Left hindlimb (tissue), 1 donor: ENCODE measurements at regions not wholly inside any gene's neighbourhood (a gene's known extent, or its start where the extent isn't known, plus 50 kb on each side); places are given as distances from the start of the nearest gene placed in this dataset.
"Not testable (repeated sequence)": the region's sequence is repeated elsewhere in the genome, so short reads cannot be mapped to it uniquely, and the experiment has no call there.

ENCODE experiments used
- DNase-seq: peaks from one replicate; pipeline ENCODE4 v3.0.0-alpha.2; 2018

GRCh38 chr7:6882321-6882721 lies 56.2 kb upstream of the CCZ1B start:
- DNase-seq: not testable (repeated sequence)

DNA sequence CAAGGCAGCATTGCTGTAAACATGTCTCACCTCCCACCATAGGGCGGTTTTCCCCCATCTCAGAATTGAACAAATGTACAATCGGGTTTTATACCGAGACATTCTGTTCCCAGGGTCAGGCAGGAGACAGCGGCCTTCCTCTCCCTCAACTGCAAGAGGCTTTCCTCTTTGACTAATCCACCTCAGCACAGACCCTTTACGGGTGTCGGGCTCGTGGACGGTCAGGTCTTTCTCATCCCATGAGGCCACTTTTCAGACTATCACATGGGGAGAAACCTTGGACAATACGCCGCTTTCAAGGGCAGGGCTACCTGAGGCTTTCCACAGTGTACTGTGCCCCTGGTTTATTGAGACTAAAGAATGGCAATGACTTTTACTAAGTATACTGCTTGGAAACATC lies 57.7 kb upstream of the CCZ1B start:
- not testable (repeated sequence) for DNase-seq

GRCh38 chr7:6886198-6886597 lies 60.1 kb upstream of the CCZ1B start:
- DNase-seq: no peak

DNA sequence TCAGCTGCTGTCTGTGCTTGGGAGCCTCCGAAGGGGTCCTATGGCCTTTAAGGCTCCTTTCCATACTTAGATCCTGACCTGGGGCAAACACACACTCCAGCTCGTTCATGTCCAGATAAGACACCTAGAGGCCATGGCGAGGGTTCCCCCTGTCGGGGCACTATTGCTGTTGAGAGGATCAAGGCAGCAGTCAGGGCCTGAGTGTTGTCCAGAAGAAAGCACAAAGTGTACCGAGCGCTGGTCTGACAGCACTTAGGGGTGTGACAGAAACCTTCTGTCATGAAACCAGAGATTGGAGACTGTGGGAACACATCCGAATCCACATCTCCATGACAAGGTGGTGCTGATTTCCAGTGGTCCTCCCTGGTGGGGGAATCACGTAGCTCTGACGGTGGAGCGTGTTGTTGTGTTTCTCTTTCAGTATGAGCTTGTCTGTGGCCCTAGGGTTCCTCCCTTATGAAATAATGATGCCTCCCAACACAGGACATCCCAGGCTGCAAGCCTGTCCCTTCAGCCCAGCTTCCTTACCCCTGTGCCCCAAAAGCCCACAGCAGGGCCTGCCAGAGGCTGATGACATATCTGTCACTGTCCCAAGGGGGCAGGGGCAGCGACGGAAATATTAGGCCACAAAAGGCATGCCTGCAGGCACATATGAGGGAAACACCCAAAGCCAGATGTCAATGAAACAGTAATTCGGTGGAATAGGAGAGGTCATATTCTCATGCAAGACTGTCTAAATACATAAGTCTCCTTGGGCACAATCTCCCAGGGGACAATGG lies 62.4 kb upstream of the CCZ1B start:
- DNase-seq: not testable (repeated sequence)

DNA sequence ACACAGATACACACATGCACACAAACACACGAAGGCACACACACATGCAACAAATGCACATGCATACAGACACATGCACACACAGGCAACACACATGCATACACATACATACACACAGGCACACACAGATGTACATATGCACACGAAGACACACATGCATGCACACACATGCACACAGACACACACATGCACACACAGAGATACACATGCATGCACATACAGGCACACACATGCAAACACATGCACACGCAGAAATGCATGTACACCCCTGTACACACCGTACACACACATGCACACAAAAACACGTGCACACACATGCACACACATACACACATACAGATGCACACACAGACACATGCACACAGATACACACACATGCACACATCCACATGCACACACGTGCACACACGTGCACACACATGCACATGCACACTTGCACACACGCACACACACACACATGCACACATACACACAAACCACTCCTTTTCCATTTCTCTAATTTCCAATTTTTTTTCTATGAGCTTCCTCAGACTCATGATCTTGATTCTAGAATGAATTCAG lies 63.3 kb upstream of the CCZ1B start:
- DNase-seq: no peak

DNA sequence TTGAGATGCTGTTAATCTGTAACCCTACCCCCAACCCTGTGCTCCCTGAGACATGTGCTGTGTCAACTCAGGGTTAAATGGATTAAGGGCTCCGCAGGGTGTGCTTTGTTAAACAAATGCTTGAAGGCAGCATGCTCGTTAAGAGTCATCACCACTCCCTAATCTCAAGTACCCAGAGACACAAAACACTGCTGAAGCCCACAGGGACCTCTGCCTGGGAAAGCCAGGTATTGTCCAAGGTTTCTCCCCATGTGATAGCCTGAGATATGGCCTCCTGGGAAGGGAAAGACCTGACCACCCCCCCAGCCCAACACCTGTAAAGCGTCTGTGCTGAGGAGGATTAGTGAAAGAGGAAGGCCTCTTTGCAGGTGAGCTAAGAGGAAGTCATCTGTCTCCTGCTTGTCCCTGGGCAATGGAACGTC lies 76.0 kb upstream of the CCZ1B start:
- DNase-seq: not testable (repeated sequence)

GRCh38 chr7:6903289-6903688 lies 77.2 kb upstream of the CCZ1B start:
- DNase-seq: not testable (repeated sequence)

- not testable (repeated sequence) for DNase-seq
These were observed 77.7 kb upstream of the CCZ1B start for GRCh38 chr7:6903792-6904191.

DNA sequence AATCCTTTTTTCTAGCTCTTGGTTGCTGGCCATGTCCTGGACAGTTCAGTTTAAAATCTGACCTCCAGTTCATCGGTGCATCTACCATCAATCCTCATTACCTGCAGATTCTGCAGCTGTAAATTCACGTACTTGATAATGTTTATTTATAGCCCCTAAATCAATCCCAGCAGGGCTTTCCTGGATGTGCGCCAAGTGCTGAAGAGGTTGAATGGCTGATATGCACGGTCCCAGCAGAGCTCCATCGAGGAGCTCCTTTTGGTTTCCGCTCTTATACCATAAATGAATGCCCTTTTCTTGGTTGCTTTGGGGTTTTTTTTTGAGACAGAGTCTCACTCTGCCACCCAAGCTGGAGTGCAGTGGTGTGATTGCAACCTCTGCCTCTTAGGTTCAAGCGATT lies 91.2 kb upstream of the CCZ1B start:
- no peak for DNase-seq

DNA sequence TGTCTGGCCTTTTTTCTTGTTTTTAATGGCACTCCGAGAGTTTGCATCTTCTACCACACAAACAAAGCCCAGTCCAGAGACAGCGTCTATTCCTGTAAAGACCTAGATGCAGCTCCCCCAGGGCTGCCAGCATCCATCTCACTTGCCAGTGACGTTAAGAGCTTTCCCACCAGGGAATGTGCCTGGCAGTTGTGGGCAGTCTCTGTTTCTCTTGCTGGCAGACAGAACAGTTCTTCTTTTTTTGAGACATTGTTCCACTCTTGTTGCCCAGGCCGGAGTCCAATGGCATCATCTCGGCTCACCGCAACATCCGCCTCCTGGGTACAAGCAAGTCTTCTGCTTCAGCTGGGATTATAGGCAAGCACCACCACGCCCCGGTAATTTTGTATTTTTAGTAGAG lies 93.1 kb upstream of the CCZ1B start:
- not testable (repeated sequence) for DNase-seq

DNA sequence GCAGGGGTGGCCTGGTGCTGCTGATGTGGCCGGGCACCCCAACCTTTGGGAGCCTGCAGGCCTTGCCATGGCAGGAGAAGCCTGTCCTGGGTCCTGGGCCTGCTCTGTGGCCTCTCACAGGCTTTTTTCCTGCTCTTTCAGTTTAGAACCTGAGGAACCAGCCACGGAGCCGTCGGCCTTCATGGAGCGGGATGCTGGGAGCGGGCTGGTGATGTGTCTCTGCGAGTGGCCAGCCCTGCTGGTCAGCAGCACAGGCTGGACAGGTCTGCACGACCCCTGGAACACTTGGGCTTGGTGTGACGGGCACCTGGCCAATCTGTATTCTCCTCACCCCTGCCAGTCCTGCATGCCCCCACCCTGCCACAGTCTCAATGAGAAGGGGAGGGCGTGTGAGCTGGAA lies 98.4 kb upstream of the CCZ1B start:
- not testable (repeated sequence) for DNase-seq

DNA sequence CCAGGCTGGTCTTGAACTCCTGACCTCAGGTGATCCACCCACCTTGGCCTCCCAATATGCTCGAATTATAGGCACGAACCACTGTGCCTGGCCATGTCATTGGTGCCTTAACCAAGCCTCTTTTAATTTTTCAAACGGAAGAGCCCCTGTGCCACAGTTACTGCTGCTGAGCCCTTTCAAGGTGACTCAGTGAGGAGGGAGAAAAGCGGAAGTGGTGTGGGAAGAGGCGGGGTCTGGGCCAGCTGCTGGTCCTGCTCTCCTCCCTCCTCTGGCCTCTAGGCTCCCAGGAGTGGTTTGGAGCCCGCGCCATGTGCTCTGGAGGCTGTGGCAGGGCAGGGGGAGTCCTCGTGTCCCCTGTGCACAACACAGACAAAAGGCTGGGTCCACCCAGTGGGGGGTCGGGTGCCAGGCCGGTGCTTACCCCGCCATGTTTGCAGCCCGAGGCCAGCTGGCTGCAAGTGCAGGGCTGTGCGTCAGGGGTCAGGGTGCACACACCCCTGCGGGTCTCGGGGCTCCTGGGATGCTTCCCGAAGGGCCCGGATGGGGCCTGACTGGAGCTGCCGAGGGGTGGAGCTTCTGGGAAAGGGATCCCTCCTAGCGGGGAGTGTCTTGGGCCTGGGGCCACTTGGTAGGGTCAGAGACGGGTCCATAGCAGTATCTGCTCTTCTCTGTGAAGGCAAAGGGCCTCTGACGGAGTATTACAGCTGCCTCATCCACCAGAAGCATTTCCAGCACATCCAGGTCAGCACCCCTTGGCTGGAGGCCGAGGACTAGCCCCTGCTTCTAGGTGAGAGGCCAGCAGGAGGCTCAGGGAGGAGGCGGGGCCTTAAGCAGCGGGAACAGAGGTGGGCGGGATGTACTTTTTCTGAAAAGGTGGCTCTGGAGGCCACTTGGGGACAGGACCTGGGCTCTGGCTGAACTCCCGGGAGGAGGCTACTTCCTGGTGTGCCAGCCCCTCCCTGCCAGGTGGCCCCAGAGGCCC lies 100.4 kb upstream of the CCZ1B start:
- not testable (repeated sequence) for DNase-seq

DNA sequence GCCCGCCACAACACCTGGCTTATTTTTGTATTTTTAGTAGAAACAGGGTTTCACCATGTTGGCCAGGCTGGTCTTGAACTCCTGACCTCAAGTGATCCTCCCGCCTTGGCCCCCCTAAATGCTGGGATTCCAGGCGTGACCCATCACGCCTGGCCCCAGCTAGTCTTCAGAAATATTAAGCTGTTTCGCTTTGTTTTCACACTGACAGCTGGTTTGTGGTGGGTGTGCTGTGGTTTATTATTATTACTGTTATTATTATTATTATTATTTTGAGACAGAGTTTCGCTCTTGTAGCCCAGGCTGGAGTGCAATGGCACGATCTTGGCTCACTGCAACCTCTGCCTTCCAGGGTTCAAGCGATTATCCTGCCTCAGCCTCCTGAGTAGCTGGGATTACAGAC lies 101.6 kb upstream of the CCZ1B start:
- not testable (repeated sequence) for DNase-seq

DNA sequence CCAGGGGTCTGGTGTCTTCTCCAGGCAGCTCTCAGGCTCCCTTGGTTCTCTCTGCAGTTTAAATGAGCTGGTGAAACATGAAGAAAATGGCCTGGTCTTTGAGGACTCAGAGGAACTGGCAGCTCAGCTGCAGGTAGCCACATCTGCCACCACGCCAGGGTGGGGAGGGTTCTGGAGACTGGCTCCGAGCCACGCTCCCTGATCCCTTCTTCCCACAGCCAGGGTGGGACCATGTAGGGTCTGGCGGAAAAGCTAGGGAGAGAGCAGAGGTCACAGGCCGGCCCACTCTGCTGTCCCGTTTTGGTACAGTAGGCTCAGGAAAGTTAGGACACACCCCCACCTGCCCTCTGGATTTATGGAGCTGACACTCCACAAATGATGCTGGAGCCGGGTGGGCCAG lies 103.5 kb upstream of the CCZ1B start:
- not testable (repeated sequence) for DNase-seq

- peak; percentile 38 for DNase-seq
These were observed 104.1 kb upstream of the CCZ1B start for GRCh38 chr7:6930081-6930635.

DNA sequence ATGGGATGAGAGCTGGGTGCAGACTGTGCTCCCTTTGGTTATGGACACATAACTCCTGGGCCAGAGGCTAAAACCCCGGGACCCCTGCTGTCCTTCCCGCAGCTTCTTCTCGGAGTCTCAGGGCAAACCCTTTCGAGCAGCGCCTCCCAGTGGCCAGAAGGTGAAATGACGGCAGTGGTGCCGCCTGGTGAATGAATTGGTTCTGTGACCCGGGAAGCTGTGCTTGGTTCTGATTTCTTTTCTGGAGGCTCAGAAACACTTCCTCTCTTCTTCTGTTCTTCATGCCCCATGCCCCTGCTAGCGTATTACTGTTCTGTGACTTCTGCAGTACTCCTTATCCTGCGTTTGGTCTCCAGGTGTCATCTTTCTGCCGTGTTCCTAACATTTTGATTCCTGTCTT lies 104.7 kb upstream of the CCZ1B start:
- DNase-seq: not testable (repeated sequence)

DNA sequence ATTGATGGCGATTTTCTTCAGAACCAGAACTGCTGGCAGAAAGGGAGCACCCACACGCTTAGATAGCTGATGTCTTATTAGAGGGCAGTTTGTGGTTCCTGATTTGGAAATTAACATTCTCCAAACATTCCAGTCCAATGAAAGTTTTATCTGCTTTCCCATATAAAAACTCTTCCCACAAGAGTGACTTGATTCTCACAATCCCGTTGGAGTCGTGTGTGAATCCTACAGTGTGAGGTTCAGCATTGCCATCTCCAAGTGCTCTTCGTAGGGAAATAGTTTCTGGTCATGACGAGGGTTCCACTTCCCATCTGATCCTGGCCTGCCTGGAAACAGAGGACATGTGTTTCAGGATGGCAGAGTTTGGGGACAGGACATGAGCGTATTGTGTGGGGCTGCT lies 105.4 kb upstream of the CCZ1B start:
- not testable (repeated sequence) for DNase-seq

GRCh38 chr7:6933954-6934632 lies 108.0 kb upstream of the CCZ1B start:
- DNase-seq: not testable (repeated sequence)

GRCh38 chr7:6934981-6935380 lies 108.9 kb upstream of the CCZ1B start:
- DNase-seq: no peak

GRCh38 chr7:6936626-6937025 lies 110.6 kb upstream of the CCZ1B start:
- DNase-seq: not testable (repeated sequence)

DNA sequence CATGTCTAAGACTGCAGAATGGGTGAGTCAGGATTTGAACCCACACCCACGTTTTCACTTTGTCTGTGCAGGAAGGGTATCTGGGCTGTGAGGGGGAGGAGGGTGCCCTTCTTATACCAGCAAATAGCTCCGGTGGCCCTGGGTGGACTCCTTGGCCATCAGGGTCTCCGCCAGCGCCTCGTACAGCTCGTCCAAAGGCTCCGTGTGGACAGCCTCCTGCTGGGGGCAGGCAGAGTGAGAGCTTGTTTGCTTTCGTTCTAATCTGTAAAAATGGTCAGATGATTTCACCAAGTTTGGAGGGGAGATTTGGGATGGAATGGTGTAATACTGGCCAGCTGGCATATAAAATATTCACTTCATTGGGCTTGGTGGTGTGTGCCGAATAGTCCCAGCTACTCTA lies 111.7 kb upstream of the CCZ1B start:
- not testable (repeated sequence) for DNase-seq

- DNase-seq: not testable (repeated sequence)
These were observed 112.2 kb upstream of the CCZ1B start for GRCh38 chr7:6938284-6938683.
